ENCODE measurements at regions not wholly inside any gene's neighbourhood (a gene's known extent, or its start where the extent isn't known, plus 50 kb on each side); places are given as distances from the start of the nearest gene placed in this dataset.

DNA sequence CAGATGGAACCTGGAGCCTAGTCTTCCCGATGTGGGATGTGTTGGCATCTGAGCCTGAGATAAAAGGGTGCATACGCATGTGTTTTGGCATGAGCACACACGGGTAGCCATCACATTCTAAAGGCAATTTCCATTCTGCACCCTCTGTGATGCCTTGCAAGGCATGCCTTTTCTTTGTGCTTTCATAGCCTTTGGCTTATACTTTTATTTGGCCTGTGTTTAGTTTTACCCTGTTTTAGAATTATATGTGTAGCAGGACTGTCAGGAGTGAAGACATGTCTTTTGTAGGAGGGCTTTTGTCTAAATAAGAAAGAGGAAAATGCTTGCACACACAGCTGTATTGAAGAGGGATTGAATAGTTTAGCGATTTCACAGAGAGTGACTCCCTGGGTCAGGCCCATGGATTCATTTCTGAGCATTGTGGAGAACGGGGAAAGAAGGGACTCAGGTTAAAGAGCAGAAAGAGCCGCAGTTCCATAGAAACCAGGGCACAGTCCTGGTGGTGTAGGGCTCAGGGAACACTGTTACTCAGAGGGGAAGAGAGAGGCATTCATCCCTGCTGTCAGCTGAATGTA lies 530.2 kb downstream of the DHX35 start:
- Histone ChIP-seq H2BK12ac (ENCODE audit: low read length) (no peak overlapping the region), H4K8ac (ENCODE audit: low read depth, low read length) (no peak overlapping the region), H3K4me3 (ENCODE audit: low read length in 2 of 2) (no peak overlapping the region), H3K4me2 (ENCODE audit: insufficient read depth, low read length, poor library complexity, severe bottlenecking) (no peak overlapping the region), H2AFZ (ENCODE audit: low read length) (no peak overlapping the region), H2AK5ac (ENCODE audit: low read depth, low read length) (no peak overlapping the region), H2BK5ac (ENCODE audit: low read length) (no peak overlapping the region), H2BK120ac (ENCODE audit: low read depth, low read length) (no peak overlapping the region), H3K27ac (replicated peaks; ENCODE audit: low read length) (peak overlapping the region; percentile 8), H3K4ac (ENCODE audit: low read length) (no peak overlapping the region), H3K9me3 (replicated peaks in 1 of 2; ENCODE audit: control insufficient read depth in 2 of 2, insufficient read depth in 1 of 2, low read depth in 1 of 2, low read length in 2 of 2) (peaks cover 0 to 5% of the 10 kb centered on the region in 2 donors), H3K27me3 (ENCODE audit: control insufficient read depth in 3 of 3, insufficient read depth in 3 of 3, low read depth in 1 of 3, low read length in 3 of 3) (no peaks in the 10 kb centered on the region), H3K36me3 (replicated peaks in 1 of 2; ENCODE audit: control insufficient read depth in 2 of 2, insufficient read depth in 2 of 2, low read length in 2 of 2) (no peaks in the 10 kb centered on the region), H3K14ac (ENCODE audit: low read length) (no peak overlapping the region), H2BK15ac (ENCODE audit: low read length) (no peak overlapping the region), H3K18ac (ENCODE audit: low read length) (no peak overlapping the region), H3K79me1 (ENCODE audit: low read depth, low read length) (no peaks in the 10 kb centered on the region), H3K9ac (ENCODE audit: low read depth, low read length, poor library complexity) (no peak overlapping the region), H4K91ac (ENCODE audit: low read depth, low read length, poor library complexity) (no peak overlapping the region), H3K23ac (ENCODE audit: low read depth, low read length, poor library complexity) (no peak overlapping the region), H3K4me1 (ENCODE audit: control insufficient read depth in 2 of 2, insufficient read depth in 1 of 2, low read depth in 1 of 2, low read length in 2 of 2) (peaks cover 2% of the 10 kb centered on the region in 2 donors)
- WGBS, 2 donors (ENCODE audit: extremely low coverage in 2 of 2, insufficient read length in 2 of 2, insufficient replicate concordance in 1 of 2): no CpG with 5 or more reads among the region's 6 CpGs
- no peak for DNase-seq (ENCODE audit: low spot score)

DNA sequence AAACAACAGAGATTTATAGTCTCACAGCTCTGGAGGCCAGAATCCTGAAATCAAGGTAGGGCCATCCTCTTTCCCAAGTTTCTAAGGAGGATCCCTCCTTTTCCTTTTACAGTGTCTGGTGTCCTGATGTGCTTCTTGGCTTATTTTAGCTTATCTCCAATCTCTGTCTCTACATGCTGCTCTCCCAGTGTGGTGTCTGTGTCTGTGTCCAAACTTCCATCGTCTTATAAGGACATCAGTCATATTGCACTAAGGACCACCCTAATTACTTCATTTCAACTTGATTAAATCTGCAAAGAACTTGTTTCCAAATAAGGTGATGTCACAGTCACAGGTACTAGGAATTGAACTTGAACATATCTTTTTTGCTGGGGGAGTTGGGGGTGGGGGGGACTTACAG lies 529.6 kb downstream of the DHX35 start:
- no CpG with 5 or more reads among the region's 1 CpG for WGBS, 2 donors (ENCODE audit: extremely low coverage in 2 of 2, insufficient read length in 2 of 2, insufficient replicate concordance in 1 of 2)
- no peak overlapping the region for H3K4me3 ChIP-seq (ENCODE audit: low read length in 2 of 2)
- no peak overlapping the region for H4K8ac ChIP-seq (ENCODE audit: low read depth, low read length)

DNA sequence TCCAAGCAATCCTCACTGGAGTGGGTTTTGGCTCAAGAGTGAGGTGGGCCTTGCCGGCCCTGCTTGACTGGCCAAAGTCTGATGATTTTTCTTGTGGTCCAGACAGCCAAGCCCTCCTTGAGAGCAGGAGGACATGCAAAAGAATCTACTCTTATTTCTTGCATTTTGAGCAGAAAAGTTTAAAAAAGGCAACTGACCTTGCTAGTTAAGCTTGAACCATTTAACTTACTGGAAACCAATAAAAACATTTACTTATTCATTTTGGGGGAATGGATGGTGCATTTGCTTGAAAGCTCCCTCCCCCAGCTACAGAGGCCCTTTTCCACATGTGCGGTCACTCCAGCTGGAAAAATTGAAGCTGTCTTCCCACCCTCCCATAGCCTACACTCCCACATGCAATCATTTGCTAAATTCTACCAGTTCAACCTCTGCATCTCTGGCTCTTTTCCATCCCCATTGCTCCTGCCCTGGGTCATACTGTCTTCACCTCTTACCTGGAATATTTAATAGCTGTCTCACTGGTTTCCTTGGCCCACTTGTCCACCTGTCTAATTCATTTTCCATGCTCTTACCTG lies 527.9 kb downstream of the DHX35 start:
- Histone ChIP-seq H2BK5ac (ENCODE audit: low read length) (no peak overlapping the region), H3K4me1 (ENCODE audit: control insufficient read depth in 2 of 2, insufficient read depth in 1 of 2, low read depth in 1 of 2, low read length in 2 of 2) (peaks cover 2% of the 10 kb centered on the region in 2 donors), H2AK5ac (ENCODE audit: low read depth, low read length) (no peak overlapping the region), H2BK120ac (ENCODE audit: low read depth, low read length) (no peak overlapping the region), H3K27me3 (ENCODE audit: control insufficient read depth in 3 of 3, insufficient read depth in 3 of 3, low read depth in 1 of 3, low read length in 3 of 3) (no peaks in the 10 kb centered on the region), H3K23ac (ENCODE audit: low read depth, low read length, poor library complexity) (no peak overlapping the region), H3K18ac (ENCODE audit: low read length) (no peak overlapping the region), H2BK15ac (ENCODE audit: low read length) (no peak overlapping the region), H3K9me3 (replicated peaks in 1 of 2; ENCODE audit: control insufficient read depth in 2 of 2, insufficient read depth in 1 of 2, low read depth in 1 of 2, low read length in 2 of 2) (no peaks in the 10 kb centered on the region), H3K14ac (ENCODE audit: low read length) (no peak overlapping the region), H3K9ac (ENCODE audit: low read depth, low read length, poor library complexity) (no peak overlapping the region), H2AFZ (ENCODE audit: low read length) (no peak overlapping the region), H3K36me3 (replicated peaks in 1 of 2; ENCODE audit: control insufficient read depth in 2 of 2, insufficient read depth in 2 of 2, low read length in 2 of 2) (no peaks in the 10 kb centered on the region), H3K4me2 (ENCODE audit: insufficient read depth, low read length, poor library complexity, severe bottlenecking) (no peak overlapping the region), H3K4ac (ENCODE audit: low read length) (no peak overlapping the region), H3K79me1 (ENCODE audit: low read depth, low read length) (no peaks in the 10 kb centered on the region), H4K8ac (ENCODE audit: low read depth, low read length) (no peak overlapping the region), H3K4me3 (ENCODE audit: low read length in 2 of 2) (no peak overlapping the region), H4K91ac (ENCODE audit: low read depth, low read length, poor library complexity) (no peak overlapping the region), H2BK12ac (ENCODE audit: low read length) (no peak overlapping the region), H3K27ac (replicated peaks; ENCODE audit: low read length) (no peak overlapping the region)
- no peak for DNase-seq (ENCODE audit: low spot score)
- no CpG with 5 or more reads among the region's 2 CpGs for WGBS, 2 donors (ENCODE audit: extremely low coverage in 2 of 2, insufficient read length in 2 of 2, insufficient replicate concordance in 1 of 2)

More for the DNA sequence above, 529.6 kb downstream of the DHX35 start:
- Histone ChIP-seq H3K9me3 (replicated peaks in 1 of 2; ENCODE audit: control insufficient read depth in 2 of 2, insufficient read depth in 1 of 2, low read depth in 1 of 2, low read length in 2 of 2) (no peaks in the 10 kb centered on the region), H3K4ac (ENCODE audit: low read length) (no peak overlapping the region), H3K9ac (ENCODE audit: low read depth, low read length, poor library complexity) (no peak overlapping the region), H3K23ac (ENCODE audit: low read depth, low read length, poor library complexity) (no peak overlapping the region), H3K4me1 (ENCODE audit: control insufficient read depth in 2 of 2, insufficient read depth in 1 of 2, low read depth in 1 of 2, low read length in 2 of 2) (peaks cover 2% of the 10 kb centered on the region in 2 donors), H3K27ac (replicated peaks; ENCODE audit: low read length) (no peak overlapping the region), H2BK120ac (ENCODE audit: low read depth, low read length) (no peak overlapping the region), H2BK15ac (ENCODE audit: low read length) (no peak overlapping the region), H4K91ac (ENCODE audit: low read depth, low read length, poor library complexity) (no peak overlapping the region), H3K4me2 (ENCODE audit: insufficient read depth, low read length, poor library complexity, severe bottlenecking) (no peak overlapping the region), H3K79me1 (ENCODE audit: low read depth, low read length) (no peaks in the 10 kb centered on the region), H3K27me3 (ENCODE audit: control insufficient read depth in 3 of 3, insufficient read depth in 3 of 3, low read depth in 1 of 3, low read length in 3 of 3) (no peaks in the 10 kb centered on the region), H2BK12ac (ENCODE audit: low read length) (no peak overlapping the region), H3K14ac (ENCODE audit: low read length) (no peak overlapping the region), H3K18ac (ENCODE audit: low read length) (no peak overlapping the region), H2BK5ac (ENCODE audit: low read length) (no peak overlapping the region), H2AFZ (ENCODE audit: low read length) (no peak overlapping the region), H2AK5ac (ENCODE audit: low read depth, low read length) (no peak overlapping the region), H3K36me3 (replicated peaks in 1 of 2; ENCODE audit: control insufficient read depth in 2 of 2, insufficient read depth in 2 of 2, low read length in 2 of 2) (no peaks in the 10 kb centered on the region)
- DNase-seq (ENCODE audit: low spot score): no peak

- no peaks in the 10 kb centered on the region for H3K79me1 ChIP-seq (ENCODE audit: low read depth, low read length)
- H3K4ac ChIP-seq (ENCODE audit: low read length): no peak overlapping the region
- H2AFZ ChIP-seq (ENCODE audit: low read length): no peak overlapping the region
- no peak overlapping the region for H4K8ac ChIP-seq (ENCODE audit: low read depth, low read length)
- H2BK15ac ChIP-seq (ENCODE audit: low read length): no peak overlapping the region
- H3K9me3 ChIP-seq (replicated peaks in 1 of 2; ENCODE audit: control insufficient read depth in 2 of 2, insufficient read depth in 1 of 2, low read depth in 1 of 2, low read length in 2 of 2): no peaks in the 10 kb centered on the region
- no peak overlapping the region for H3K27ac ChIP-seq (replicated peaks; ENCODE audit: low read length)
- no peak for DNase-seq (ENCODE audit: low spot score)
- no peaks in the 10 kb centered on the region for H3K36me3 ChIP-seq (replicated peaks in 1 of 2; ENCODE audit: control insufficient read depth in 2 of 2, insufficient read depth in 2 of 2, low read length in 2 of 2)
- no peaks in the 10 kb centered on the region for H3K4me1 ChIP-seq (ENCODE audit: control insufficient read depth in 2 of 2, insufficient read depth in 1 of 2, low read depth in 1 of 2, low read length in 2 of 2)
- no peak overlapping the region for H2BK120ac ChIP-seq (ENCODE audit: low read depth, low read length)
- no peak overlapping the region for H3K9ac ChIP-seq (ENCODE audit: low read depth, low read length, poor library complexity)
- no peak overlapping the region for H2AK5ac ChIP-seq (ENCODE audit: low read depth, low read length)
- H3K27me3 ChIP-seq (ENCODE audit: control insufficient read depth in 3 of 3, insufficient read depth in 3 of 3, low read depth in 1 of 3, low read length in 3 of 3): no peaks in the 10 kb centered on the region
- no peak overlapping the region for H3K14ac ChIP-seq (ENCODE audit: low read length)
- no peak overlapping the region for H2BK5ac ChIP-seq (ENCODE audit: low read length)
- H3K23ac ChIP-seq (ENCODE audit: low read depth, low read length, poor library complexity): no peak overlapping the region
- H3K4me3 ChIP-seq (ENCODE audit: low read length in 2 of 2): no peak overlapping the region
- H4K91ac ChIP-seq (ENCODE audit: low read depth, low read length, poor library complexity): no peak overlapping the region
- no peak overlapping the region for H3K18ac ChIP-seq (ENCODE audit: low read length)
- H2BK12ac ChIP-seq (ENCODE audit: low read length): no peak overlapping the region
- H3K4me2 ChIP-seq (ENCODE audit: insufficient read depth, low read length, poor library complexity, severe bottlenecking): no peak overlapping the region
- WGBS, 2 donors (ENCODE audit: extremely low coverage in 2 of 2, insufficient read length in 2 of 2, insufficient replicate concordance in 1 of 2): no CpG with 5 or more reads among the region's 2 CpGs
Measured at GRCh38 chr20:39480276-39481043, 518.3 kb downstream of the DHX35 start.

All from neuronal stem cell (in vitro differentiated cells).